Fibroblast of lung (primary cell): ENCODE measurements at regions not wholly inside any gene's neighbourhood (a gene's known extent, or its start where the extent isn't known, plus 50 kb on each side); places are given as distances from the start of the nearest gene placed in this dataset.
A peak's percentile ranks its signal among the peaks of the same experiment; 100 is the strongest.

Experiments used
- DNase-seq, 2 donors: peaks; one replicate each; pipeline versions ENCODE4 v3.0.0 to v3.0.0-alpha.2; 2010; ENCODE audit warnings: low read depth in 2 of 2
- H2AFZ ChIP-seq: 2 replicates; pipeline ENCODE4 v1.5.1; 2012; ENCODE audit warnings: low read length, control low read depth, inconsistent platforms
- H3K27ac ChIP-seq: 2 replicates; pipeline ENCODE4 v1.5.1; 2011; ENCODE audit warnings: low read length, control low read depth; ENCODE audit not compliant: insufficient read depth
- H3K27me3 ChIP-seq: 2 replicates; pipeline ENCODE4 v1.5.1; 2011; ENCODE audit warnings: mild to moderate bottlenecking, low read length; ENCODE audit not compliant: control insufficient read depth, insufficient read depth
- H3K36me3 ChIP-seq: 2 replicates; pipeline ENCODE4 v1.5.1; 2011; ENCODE audit warnings: low read length; ENCODE audit not compliant: control insufficient read depth, insufficient read depth
- H3K4me1 ChIP-seq: 2 replicates; pipeline ENCODE4 v1.5.1; 2011; ENCODE audit warnings: low read length; ENCODE audit not compliant: control insufficient read depth, insufficient read depth; ENCODE audit errors: extremely low read depth
- H3K4me2 ChIP-seq: 2 replicates; pipeline ENCODE4 v1.5.1; 2011; ENCODE audit warnings: low read length, control low read depth; ENCODE audit not compliant: insufficient read depth; ENCODE audit errors: extremely low read depth
- H3K4me3 ChIP-seq, 4 experiments: fragments of 200-600 bp in 1 of 4; sonication (generic) in 1 of 4; replicated peaks in 1 of 4; 2 replicates each; pipeline ENCODE4 v1.5.1; 2011 to 2016; ENCODE audit warnings: low read length in 4 of 4, low read depth in 3 of 4, mild to moderate bottlenecking in 3 of 4, control low read depth in 2 of 4, inconsistent platforms in 1 of 4, mixed read lengths in 1 of 4; ENCODE audit not compliant: insufficient read depth in 1 of 4; ENCODE audit errors: control extremely low read depth in 1 of 4
- H3K79me2 ChIP-seq: 2 replicates; pipeline ENCODE4 v1.5.1; 2012; ENCODE audit warnings: mild to moderate bottlenecking, low read length, inconsistent platforms; ENCODE audit not compliant: control insufficient read depth, insufficient read depth
- H3K9ac ChIP-seq: 2 replicates; pipeline ENCODE4 v1.5.1; 2011; ENCODE audit warnings: mild to moderate bottlenecking, low read length, control low read depth; ENCODE audit not compliant: insufficient read depth
- H3K9me3 ChIP-seq: 2 replicates; pipeline ENCODE4 v1.5.1; 2012; ENCODE audit warnings: low read depth, low read length; ENCODE audit not compliant: control insufficient read depth, insufficient read depth
- H4K20me1 ChIP-seq: 2 replicates; pipeline ENCODE4 v1.5.1; 2011; ENCODE audit warnings: low read length; ENCODE audit not compliant: control insufficient read depth, insufficient read depth; ENCODE audit errors: extremely low read depth
- EZH2 ChIP-seq: IDR thresholded peaks from 2 replicates; pipeline ENCODE4 v1.5.1; 2012; ENCODE audit warnings: low read length, control low read depth, mild to moderate bottlenecking; ENCODE audit errors: missing control alignments
- TF ChIP-seq, protein P1 (sequence below), 2 donors: IDR thresholded peaks in 1 of 2; conservative IDR thresholded peaks in 1 of 2; 1 replicate in 1 of 2; 2 replicates in 1 of 2; pipeline ENCODE4 v1.5.1; 2011 to 2012; ENCODE audit warnings: low read length in 2 of 2, control low read depth in 1 of 2, inconsistent platforms in 1 of 2, low read depth in 1 of 2, mild to moderate bottlenecking in 1 of 2

DNA sequence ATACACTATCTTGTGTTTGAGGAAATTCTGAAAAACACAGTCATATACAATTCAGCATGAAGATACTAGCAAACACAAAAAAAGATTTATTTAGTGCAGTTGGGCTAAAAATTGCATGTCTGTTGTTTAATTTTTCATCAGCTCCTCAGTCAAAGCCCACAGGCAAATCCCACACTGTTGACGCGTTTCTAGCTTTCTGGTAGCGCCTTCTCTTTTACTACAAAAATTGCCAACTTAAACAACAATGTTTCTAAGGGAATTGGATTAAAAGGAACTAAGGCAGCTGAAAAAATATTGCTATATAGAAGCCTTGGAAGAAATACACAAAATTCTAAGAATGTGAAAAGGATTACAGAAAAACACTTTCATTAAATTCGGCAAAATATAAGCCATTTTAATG, 196.7 kb upstream of the P2RY1 start:
- Histone ChIP-seq H3K79me2 (no peaks in the 10 kb centered on the region), H3K27ac (no peak overlapping the region), H3K9ac (no peak overlapping the region), H3K4me1 (no peaks in the 10 kb centered on the region), H4K20me1 (no peaks in the 10 kb centered on the region), H3K9me3 (no peaks in the 10 kb centered on the region), H3K4me3 (no peak overlapping the region), H3K36me3 (no peaks in the 10 kb centered on the region), H3K27me3 (no peaks in the 10 kb centered on the region), H3K4me2 (no peak overlapping the region), H2AFZ (no peak overlapping the region)
- DNase-seq = no peak
- TF ChIP-seq EZH2 = no peak
- TF ChIP-seq, protein P1, sequence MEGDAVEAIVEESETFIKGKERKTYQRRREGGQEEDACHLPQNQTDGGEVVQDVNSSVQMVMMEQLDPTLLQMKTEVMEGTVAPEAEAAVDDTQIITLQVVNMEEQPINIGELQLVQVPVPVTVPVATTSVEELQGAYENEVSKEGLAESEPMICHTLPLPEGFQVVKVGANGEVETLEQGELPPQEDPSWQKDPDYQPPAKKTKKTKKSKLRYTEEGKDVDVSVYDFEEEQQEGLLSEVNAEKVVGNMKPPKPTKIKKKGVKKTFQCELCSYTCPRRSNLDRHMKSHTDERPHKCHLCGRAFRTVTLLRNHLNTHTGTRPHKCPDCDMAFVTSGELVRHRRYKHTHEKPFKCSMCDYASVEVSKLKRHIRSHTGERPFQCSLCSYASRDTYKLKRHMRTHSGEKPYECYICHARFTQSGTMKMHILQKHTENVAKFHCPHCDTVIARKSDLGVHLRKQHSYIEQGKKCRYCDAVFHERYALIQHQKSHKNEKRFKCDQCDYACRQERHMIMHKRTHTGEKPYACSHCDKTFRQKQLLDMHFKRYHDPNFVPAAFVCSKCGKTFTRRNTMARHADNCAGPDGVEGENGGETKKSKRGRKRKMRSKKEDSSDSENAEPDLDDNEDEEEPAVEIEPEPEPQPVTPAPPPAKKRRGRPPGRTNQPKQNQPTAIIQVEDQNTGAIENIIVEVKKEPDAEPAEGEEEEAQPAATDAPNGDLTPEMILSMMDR (conservative IDR thresholded peaks at IDR 0.05 in 1 of 2, IDR thresholded peaks at IDR 0.05 in 1 of 2; ENCODE audit: low read depth in 1 of 2, low read length in 2 of 2) = no peak

DNA sequence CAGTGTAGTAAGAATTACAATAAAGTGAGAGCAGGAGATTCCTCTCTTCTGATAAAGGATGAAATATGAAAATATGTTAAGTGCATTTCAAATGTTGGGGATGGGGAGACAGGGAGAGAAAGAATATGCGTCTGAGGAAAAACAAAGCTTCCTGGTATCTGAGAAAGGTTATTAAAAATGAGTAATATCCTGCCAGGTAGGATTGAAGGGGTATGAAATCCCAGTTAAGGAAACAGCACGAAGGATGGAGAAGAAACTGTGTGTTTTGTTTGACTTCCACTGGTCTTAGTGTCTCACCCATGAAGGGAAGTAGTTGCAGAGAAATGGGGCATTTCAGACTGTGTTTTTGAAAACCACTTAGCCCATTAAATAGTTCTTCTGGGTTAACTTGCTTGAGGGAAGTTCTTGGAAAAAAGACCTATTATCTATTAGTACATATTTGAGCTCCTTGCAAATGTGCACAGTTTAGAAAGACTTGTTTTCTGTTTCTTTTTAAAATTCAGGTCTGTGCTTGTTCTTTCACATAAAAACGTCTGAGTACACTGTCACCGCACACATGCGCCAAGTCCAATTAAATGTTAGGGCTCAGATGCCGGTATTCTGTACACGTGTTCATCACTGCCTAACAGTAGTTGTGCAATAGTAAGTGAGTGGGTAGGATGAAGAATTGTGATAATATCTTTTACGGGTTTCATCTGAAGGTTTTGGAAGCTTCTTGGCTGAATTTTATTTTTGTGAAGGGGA, 196.1 kb upstream of the P2RY1 start:
- no peaks in the 10 kb centered on the region for H3K4me1 ChIP-seq
- H4K20me1 ChIP-seq = no peaks in the 10 kb centered on the region
- no peak for TF ChIP-seq EZH2
- TF ChIP-seq, protein P1 (conservative IDR thresholded peaks at IDR 0.05 in 1 of 2, IDR thresholded peaks at IDR 0.05 in 1 of 2; ENCODE audit: low read depth in 1 of 2, low read length in 2 of 2) = no peak
- H3K27me3 ChIP-seq = no peaks in the 10 kb centered on the region
- H3K4me2 ChIP-seq = no peak overlapping the region
- H2AFZ ChIP-seq = no peak overlapping the region
- no peaks in the 10 kb centered on the region for H3K9me3 ChIP-seq
- H3K9ac ChIP-seq = no peak overlapping the region
- no peak overlapping the region for H3K4me3 ChIP-seq
- peak; percentile 29 to 33 for DNase-seq
- no peaks in the 10 kb centered on the region for H3K36me3 ChIP-seq
- no peak overlapping the region for H3K27ac ChIP-seq
- no peaks in the 10 kb centered on the region for H3K79me2 ChIP-seq

DNA sequence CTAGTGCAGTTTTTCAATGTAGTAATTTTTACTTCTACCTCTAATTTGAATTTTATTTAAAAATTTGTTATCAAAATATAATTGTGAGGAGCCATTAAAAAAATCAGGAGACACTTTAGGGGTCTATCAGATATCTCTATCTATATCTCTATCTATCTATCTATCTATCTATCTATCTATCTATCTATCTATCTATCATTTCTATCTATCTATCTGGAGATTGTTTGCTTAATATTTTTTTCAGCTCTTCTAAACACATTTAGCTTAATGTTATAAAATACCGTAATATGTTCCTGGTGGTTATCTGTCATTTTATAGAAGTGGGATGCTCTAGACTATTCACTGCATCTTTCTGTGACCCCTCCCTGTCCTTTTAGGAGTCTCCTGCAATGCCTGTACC, 193.7 kb upstream of the P2RY1 start:
- no peak overlapping the region for H2AFZ ChIP-seq
- no peak for TF ChIP-seq EZH2
- TF ChIP-seq, protein P1 (conservative IDR thresholded peaks at IDR 0.05 in 1 of 2, IDR thresholded peaks at IDR 0.05 in 1 of 2; ENCODE audit: low read depth in 1 of 2, low read length in 2 of 2) = no peak
- H3K4me2 ChIP-seq = no peak overlapping the region
- no peak overlapping the region for H3K27ac ChIP-seq
- H3K27me3 ChIP-seq = no peaks in the 10 kb centered on the region
- no peaks in the 10 kb centered on the region for H4K20me1 ChIP-seq
- H3K4me3 ChIP-seq = no peak overlapping the region
- no peaks in the 10 kb centered on the region for H3K4me1 ChIP-seq
- H3K9me3 ChIP-seq = no peaks in the 10 kb centered on the region
- no peak overlapping the region for H3K9ac ChIP-seq
- H3K79me2 ChIP-seq = no peaks in the 10 kb centered on the region
- no peaks in the 10 kb centered on the region for H3K36me3 ChIP-seq
- no peak for DNase-seq
